ENCODE measurements at regions not wholly inside any gene's neighbourhood (a gene's known extent, or its start where the extent isn't known, plus 50 kb on each side); places are given as distances from the start of the nearest gene placed in this dataset.

GRCh38 chr3:67076607-67077006 is 78.5 kb downstream of the KBTBD8 start:
- BruUV-seq (replicated peaks), result no TSS peak
- DNase-seq (ENCODE audit: unreplicated experiment), result peak; percentile 38
- peaks cover 3% of the 10 kb centered on the region for H3K27me3 Mint-ChIP-seq (ENCODE audit: insufficient read depth, unreplicated experiment)
- no peak overlapping the region for H3K4me3 Mint-ChIP-seq (ENCODE audit: unreplicated experiment)
- no peaks in the 10 kb centered on the region for H3K36me3 Mint-ChIP-seq (ENCODE audit: insufficient read depth, unreplicated experiment)
- CTCF ChIA-PET, result no interaction called here
- peaks cover 8% of the 10 kb centered on the region for H3K4me1 Mint-ChIP-seq (ENCODE audit: insufficient read depth, unreplicated experiment)
- POLR2A ChIA-PET, result no interaction called here
- intact Hi-C loops (cut with micrococcal nuclease), result no loop called here
- H3K9me3 Mint-ChIP-seq (ENCODE audit: unreplicated experiment), result no peaks in the 10 kb centered on the region
- TF ChIP-seq, protein P1, sequence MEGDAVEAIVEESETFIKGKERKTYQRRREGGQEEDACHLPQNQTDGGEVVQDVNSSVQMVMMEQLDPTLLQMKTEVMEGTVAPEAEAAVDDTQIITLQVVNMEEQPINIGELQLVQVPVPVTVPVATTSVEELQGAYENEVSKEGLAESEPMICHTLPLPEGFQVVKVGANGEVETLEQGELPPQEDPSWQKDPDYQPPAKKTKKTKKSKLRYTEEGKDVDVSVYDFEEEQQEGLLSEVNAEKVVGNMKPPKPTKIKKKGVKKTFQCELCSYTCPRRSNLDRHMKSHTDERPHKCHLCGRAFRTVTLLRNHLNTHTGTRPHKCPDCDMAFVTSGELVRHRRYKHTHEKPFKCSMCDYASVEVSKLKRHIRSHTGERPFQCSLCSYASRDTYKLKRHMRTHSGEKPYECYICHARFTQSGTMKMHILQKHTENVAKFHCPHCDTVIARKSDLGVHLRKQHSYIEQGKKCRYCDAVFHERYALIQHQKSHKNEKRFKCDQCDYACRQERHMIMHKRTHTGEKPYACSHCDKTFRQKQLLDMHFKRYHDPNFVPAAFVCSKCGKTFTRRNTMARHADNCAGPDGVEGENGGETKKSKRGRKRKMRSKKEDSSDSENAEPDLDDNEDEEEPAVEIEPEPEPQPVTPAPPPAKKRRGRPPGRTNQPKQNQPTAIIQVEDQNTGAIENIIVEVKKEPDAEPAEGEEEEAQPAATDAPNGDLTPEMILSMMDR (IDR thresholded peaks at IDR 0.05; ENCODE audit: unreplicated experiment), result no peak
- H3K27ac Mint-ChIP-seq (ENCODE audit: low read depth, unreplicated experiment), result no peak overlapping the region

DNA sequence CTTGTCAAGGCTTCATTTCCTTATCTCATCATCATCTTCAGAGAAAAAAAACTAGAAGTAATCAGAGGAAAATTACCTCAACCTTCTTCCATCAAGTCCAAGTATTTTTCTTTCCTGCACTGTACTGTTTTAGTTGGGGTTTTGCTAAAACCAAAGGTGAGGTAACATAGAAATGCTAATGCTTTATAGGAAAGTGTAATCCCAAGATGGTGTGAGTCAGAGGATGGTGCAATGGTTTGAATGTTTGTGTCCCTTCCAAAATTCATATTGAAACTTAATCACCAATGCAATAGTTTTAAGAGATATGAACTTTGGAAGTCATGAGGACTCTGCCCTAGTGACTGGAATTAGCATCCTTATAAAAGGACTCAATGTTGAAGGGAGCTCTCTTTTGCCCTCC is 79.5 kb downstream of the KBTBD8 start:
- DNase-seq (ENCODE audit: unreplicated experiment), result peak; percentile 58
- ChIA-PET POLR2A (no interaction called here), CTCF (interaction anchor here (0.6 to 0.7 kb wide), 2 partner anchors 209 to 312 kb away, joined by 3 to 5 read pairs; no protein-coding TSS in a partner anchor)
- no peak overlapping the region for H3K4me3 Mint-ChIP-seq (ENCODE audit: unreplicated experiment)
- H3K9me3 Mint-ChIP-seq (ENCODE audit: unreplicated experiment), result no peaks in the 10 kb centered on the region
- BruUV-seq (replicated peaks), result no TSS peak
- peaks cover 8% of the 10 kb centered on the region for H3K4me1 Mint-ChIP-seq (ENCODE audit: insufficient read depth, unreplicated experiment)
- no peak overlapping the region for H3K27ac Mint-ChIP-seq (ENCODE audit: low read depth, unreplicated experiment)
- TF ChIP-seq, protein P1 (IDR thresholded peaks at IDR 0.05; ENCODE audit: unreplicated experiment), result no peak
- intact Hi-C loops (cut with micrococcal nuclease), result no loop called here
- H3K36me3 Mint-ChIP-seq (ENCODE audit: insufficient read depth, unreplicated experiment), result no peaks in the 10 kb centered on the region
- no peaks in the 10 kb centered on the region for H3K27me3 Mint-ChIP-seq (ENCODE audit: insufficient read depth, unreplicated experiment)

DNA sequence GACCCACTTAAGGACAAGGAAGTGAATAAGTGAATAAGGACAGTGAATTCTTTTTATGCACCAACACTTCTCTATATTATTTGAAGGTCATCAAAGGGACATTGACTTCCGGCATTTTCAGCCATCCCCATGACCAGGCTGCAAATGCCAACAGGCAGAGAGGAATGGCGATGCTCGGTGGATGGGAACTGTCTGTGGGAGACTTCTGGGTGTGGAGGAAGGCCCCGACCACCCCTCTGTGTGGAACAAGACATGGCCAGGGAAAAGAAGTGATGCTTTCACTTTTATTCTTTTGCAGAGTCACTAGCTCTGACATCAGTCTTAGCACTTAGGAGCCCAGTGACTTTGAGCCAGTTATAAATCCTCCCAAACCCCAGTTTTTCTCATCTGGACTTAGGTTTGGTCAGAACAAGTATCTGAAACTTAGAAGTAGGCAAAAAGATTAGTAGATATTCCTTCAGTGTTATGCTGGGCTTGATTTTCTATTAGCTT is 84.5 kb downstream of the KBTBD8 start:
- intact Hi-C loops (cut with micrococcal nuclease), result no loop called here
- Mint-ChIP-seq H3K36me3 (ENCODE audit: insufficient read depth, unreplicated experiment) (no peaks in the 10 kb centered on the region), H3K27ac (ENCODE audit: low read depth, unreplicated experiment) (no peak overlapping the region), H3K27me3 (ENCODE audit: insufficient read depth, unreplicated experiment) (no peaks in the 10 kb centered on the region), H3K4me1 (ENCODE audit: insufficient read depth, unreplicated experiment) (peaks cover 2% of the 10 kb centered on the region), H3K4me3 (ENCODE audit: unreplicated experiment) (no peak overlapping the region), H3K9me3 (ENCODE audit: unreplicated experiment) (peaks cover 29% of the 10 kb centered on the region)
- POLR2A ChIA-PET, result no interaction called here
- no TSS peak for BruUV-seq (replicated peaks)
- TF ChIP-seq, protein P1 (IDR thresholded peaks at IDR 0.05; ENCODE audit: unreplicated experiment), result no peak
- CTCF ChIA-PET, result interaction anchor here (0.7 to 1.5 kb wide), 3 partner anchors 30 to 1958 kb away, joined by 3 to 6 read pairs (median 4); no protein-coding TSS in a partner anchor
- no peak for DNase-seq (ENCODE audit: unreplicated experiment)

- Mint-ChIP-seq H3K4me1 (ENCODE audit: insufficient read depth, unreplicated experiment) (no peaks in the 10 kb centered on the region), H3K9me3 (ENCODE audit: unreplicated experiment) (peaks cover 36% of the 10 kb centered on the region), H3K36me3 (ENCODE audit: insufficient read depth, unreplicated experiment) (no peaks in the 10 kb centered on the region), H3K27ac (ENCODE audit: low read depth, unreplicated experiment) (no peak overlapping the region), H3K27me3 (ENCODE audit: insufficient read depth, unreplicated experiment) (no peaks in the 10 kb centered on the region), H3K4me3 (ENCODE audit: unreplicated experiment) (no peak overlapping the region)
- intact Hi-C loops (cut with micrococcal nuclease), result no loop called here
- DNase-seq (ENCODE audit: unreplicated experiment), result no peak
- BruUV-seq (replicated peaks), result no TSS peak
- TF ChIP-seq, protein P1 (IDR thresholded peaks at IDR 0.05; ENCODE audit: unreplicated experiment), result no peak
- ChIA-PET CTCF (interaction anchor here (0.7 to 1.8 kb wide), 4 partner anchors 31 to 1958 kb away, joined by 3 to 6 read pairs (median 5); no protein-coding TSS in a partner anchor), POLR2A (no interaction called here)
These were observed 85.2 kb downstream of the KBTBD8 start for GRCh38 chr3:67083277-67083676.
